ENCODE measurements at regions not wholly inside any gene's neighbourhood (a gene's known extent, or its start where the extent isn't known, plus 50 kb on each side); places are given as distances from the start of the nearest gene placed in this dataset.
A peak's percentile ranks its signal among the peaks of the same experiment; 100 is the strongest.

GRCh38 chr6:1233924-1234323 is 78.0 kb upstream of the FOXQ1 start:
- POLR2A ChIA-PET (ENCODE audit: low non-redundant PET): no interaction called here
- no peak for TF ChIP-seq CTCF (conservative IDR thresholded peaks at IDR 0.05; ENCODE audit: low read depth)
- CTCF ChIA-PET: no interaction called here
- no peak overlapping the region for H3K27ac ChIP-seq
- DNase-seq (ENCODE audit: low spot score): no peak

DNA sequence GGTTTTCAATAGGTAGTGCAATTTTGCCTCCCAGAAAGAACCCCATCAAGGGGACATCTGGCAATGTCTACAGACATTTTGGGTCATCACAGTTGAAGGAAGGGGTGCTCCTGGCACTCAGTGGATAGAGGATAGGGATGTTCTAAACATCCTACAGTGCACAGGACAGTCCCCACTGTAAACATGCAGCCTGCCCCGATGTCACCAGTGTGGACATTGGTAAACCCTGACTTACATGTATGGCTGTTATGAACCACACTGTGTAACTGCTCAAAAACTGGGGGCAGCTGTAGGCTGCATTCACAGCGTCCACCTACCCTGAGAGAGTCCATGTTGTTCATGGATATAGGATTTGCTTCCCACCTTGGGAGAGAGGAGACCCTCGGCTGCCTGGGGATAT is 79.3 kb upstream of the FOXQ1 start:
- no peak overlapping the region for H3K27ac ChIP-seq
- CTCF ChIA-PET: no interaction called here
- DNase-seq (ENCODE audit: low spot score): no peak
- TF ChIP-seq CTCF (conservative IDR thresholded peaks at IDR 0.05; ENCODE audit: low read depth): no peak
- POLR2A ChIA-PET (ENCODE audit: low non-redundant PET): no interaction called here

GRCh38 chr6:1231941-1232340 is 80.0 kb upstream of the FOXQ1 start:
- no peak overlapping the region for H3K27ac ChIP-seq
- no peak for TF ChIP-seq CTCF (conservative IDR thresholded peaks at IDR 0.05; ENCODE audit: low read depth)
- peak; percentile 5 for DNase-seq (ENCODE audit: low spot score)
- ChIA-PET POLR2A (ENCODE audit: low non-redundant PET) (no interaction called here), CTCF (no interaction called here)

- CTCF ChIA-PET: interaction anchor here (0.7 kb wide), 1 partner anchor 32 kb away, joined by 3 read pairs; no protein-coding TSS in a partner anchor
- TF ChIP-seq CTCF (conservative IDR thresholded peaks at IDR 0.05; ENCODE audit: low read depth): no peak
- DNase-seq (ENCODE audit: low spot score): no peak
- POLR2A ChIA-PET (ENCODE audit: low non-redundant PET): no interaction called here
- H3K27ac ChIP-seq: no peak overlapping the region
Measured at GRCh38 chr6:1230689-1231605, 81.0 kb upstream of the FOXQ1 start.

GRCh38 chr6:1230281-1230680 is 81.6 kb upstream of the FOXQ1 start:
- DNase-seq (ENCODE audit: low spot score): no peak
- H3K27ac ChIP-seq: no peak overlapping the region
- ChIA-PET POLR2A (ENCODE audit: low non-redundant PET) (no interaction called here), CTCF (no interaction called here)
- no peak for TF ChIP-seq CTCF (conservative IDR thresholded peaks at IDR 0.05; ENCODE audit: low read depth)

DNA sequence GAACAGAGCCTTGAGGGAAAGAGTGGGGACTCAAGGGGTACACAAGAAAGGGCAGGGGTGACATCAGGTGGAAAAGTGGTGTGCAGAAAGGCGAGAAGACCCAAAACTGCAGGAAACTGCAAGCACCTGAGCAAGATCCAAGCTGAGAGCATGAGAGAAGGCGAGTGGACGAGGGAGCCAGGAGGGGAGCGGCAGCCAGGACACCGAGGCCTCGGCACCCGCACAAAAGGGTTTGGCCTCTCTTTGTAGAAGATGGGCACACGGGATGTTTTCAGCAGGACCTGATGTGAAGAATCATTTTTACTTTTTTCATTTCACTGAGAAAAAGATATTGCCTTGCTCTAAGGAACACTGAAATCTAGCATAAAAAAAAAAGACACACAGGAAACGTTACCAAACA is 82.1 kb upstream of the FOXQ1 start:
- POLR2A ChIA-PET (ENCODE audit: low non-redundant PET): no interaction called here
- no peak for DNase-seq (ENCODE audit: low spot score)
- no peak overlapping the region for H3K27ac ChIP-seq
- no peak for TF ChIP-seq CTCF (conservative IDR thresholded peaks at IDR 0.05; ENCODE audit: low read depth)
- CTCF ChIA-PET: no interaction called here

Data from RWPE1 (cell line).